Endothelial cell of umbilical vein (primary cell): ENCODE measurements at regions not wholly inside any gene's neighbourhood (a gene's known extent, or its start where the extent isn't known, plus 50 kb on each side); places are given as distances from the start of the nearest gene placed in this dataset.

Experiments used
- BruUV-seq: library from RNA; stranded (reverse); fragments of 400-500 nt; replicated peaks from 2 replicates; lab custom pipeline; 2021; lab: Mats Ljungman, UMichigan
- CTCF ChIA-PET: fragments of 300-600, 350-600 bp; sonication (Branson Sonifier 250); formaldehyde crosslinking; loops from one replicate; lab custom pipeline; 2021; ENCODE audit warnings: antibody characterized with exemption, inconsistent platforms; lab: Charles Lee
- POLR2A ChIA-PET: fragments of 300-600, 350-600 bp; sonication (Branson Sonifier 250); formaldehyde crosslinking; loops from one replicate; lab custom pipeline; 2021; ENCODE audit warnings: antibody characterized with exemption, inconsistent platforms; lab: Charles Lee
- DNase-seq: peaks from one replicate; pipeline ENCODE4 v3.0.0-alpha.2; 2011; ENCODE audit warnings: low read depth, low spot score
- FAIRE-seq: peaks from 2 replicates; lab custom pipeline; 2011; peaks lifted over from hg19 to GRCh38; lab: Jason Lieb, UNC
- H2AFZ ChIP-seq: 2 replicates; pipeline ENCODE4 v1.6.0; 2012; ENCODE audit warnings: low read depth, low read length, control low read depth, inconsistent platforms
- H3K27ac ChIP-seq: 2 replicates; pipeline ENCODE4 v1.5.1; 2011; ENCODE audit warnings: low read depth, mild to moderate bottlenecking, control low read depth, low read length, moderate library complexity; ENCODE audit not compliant: insufficient read depth
- H3K27me3 ChIP-seq, 2 experiments: 2 replicates each; pipeline versions ENCODE4 v1.6.0 to v1.6.1; 2011; ENCODE audit warnings: low read length in 2 of 2, mixed read lengths in 1 of 2; ENCODE audit not compliant: control insufficient read depth in 2 of 2, insufficient read depth in 2 of 2
- H3K36me3 ChIP-seq, 2 experiments: 2 replicates in 1 of 2; 3 replicates in 1 of 2; pipeline ENCODE4 v1.5.1; 2011; ENCODE audit warnings: low read length in 2 of 2, mild to moderate bottlenecking in 1 of 2, moderate library complexity in 1 of 2; ENCODE audit not compliant: control insufficient read depth in 2 of 2, insufficient read depth in 2 of 2; ENCODE audit errors: extremely low read depth in 1 of 2
- H3K4me1 ChIP-seq: 3 replicates; pipeline ENCODE4 v1.5.1; 2011; ENCODE audit warnings: mild to moderate bottlenecking, low read length; ENCODE audit not compliant: control insufficient read depth, insufficient read depth; ENCODE audit errors: extremely low read depth
- H3K4me2 ChIP-seq: 2 replicates; pipeline ENCODE4 v1.6.1; 2011; ENCODE audit warnings: low read length, control low read depth, mixed read lengths; ENCODE audit not compliant: insufficient read depth
- H3K4me3 ChIP-seq, 3 experiments: fragments of 200-600 bp in 1 of 3; sonication (generic), shearing (Covaris generic) in 1 of 3; replicated peaks in 1 of 3; 2 replicates each; pipeline ENCODE4 v1.5.1; 2011 to 2016; ENCODE audit warnings: control low read depth in 3 of 3, low read length in 3 of 3, mild to moderate bottlenecking in 2 of 3, inconsistent platforms in 1 of 3, low read depth in 1 of 3, moderate library complexity in 1 of 3; ENCODE audit not compliant: insufficient read depth in 1 of 3
- H3K79me2 ChIP-seq: 2 replicates; pipeline ENCODE4 v1.6.0; 2012; ENCODE audit warnings: low read length, inconsistent platforms; ENCODE audit not compliant: control insufficient read depth, insufficient read depth
- H3K9ac ChIP-seq: replicated peaks from 2 replicates; pipeline ENCODE3; 2011; ENCODE audit warnings: low read length, control low read depth; ENCODE audit not compliant: insufficient read depth; ENCODE audit errors: extremely low read depth
- H3K9me1 ChIP-seq: replicated peaks from 3 replicates; pipeline ENCODE4 v1.6.0; 2011; ENCODE audit warnings: mild to moderate bottlenecking, low read length; ENCODE audit not compliant: control insufficient read depth, insufficient read depth; ENCODE audit errors: extremely low read depth
- H3K9me3 ChIP-seq: replicated peaks from 2 replicates; pipeline ENCODE4 v1.5.1; 2012; ENCODE audit warnings: low read length, inconsistent platforms; ENCODE audit not compliant: control insufficient read depth, insufficient read depth
- H4K20me1 ChIP-seq: replicated peaks from 2 replicates; pipeline ENCODE3; 2011; ENCODE audit warnings: mild to moderate bottlenecking, low read length; ENCODE audit not compliant: control insufficient read depth, insufficient read depth; ENCODE audit errors: extremely low read depth
- CTCF ChIP-seq, 2 donors: IDR thresholded peaks; 1 replicate in 1 of 2; 2 replicates in 1 of 2; pipeline ENCODE4 v1.5.1; 2011; ENCODE audit warnings: low read length in 2 of 2, mild to moderate bottlenecking in 2 of 2, moderate library complexity in 2 of 2, control low read depth in 1 of 2, inconsistent platforms in 1 of 2, low read depth in 1 of 2; ENCODE audit not compliant: insufficient read depth in 1 of 2; ENCODE audit errors: extremely low read depth in 1 of 2
- EZH2 ChIP-seq: IDR thresholded peaks from 2 replicates; pipeline ENCODE4 v1.6.1; 2012; ENCODE audit warnings: borderline replicate concordance, low read depth, mild to moderate bottlenecking, moderate library complexity, low read length, inconsistent platforms; ENCODE audit not compliant: severe bottlenecking
- FOS ChIP-seq: IDR thresholded peaks from 2 replicates; pipeline ENCODE4 v1.6.1; 2011; ENCODE audit warnings: mild to moderate bottlenecking, low read length, moderate library complexity, borderline replicate concordance; ENCODE audit not compliant: insufficient read depth
- GATA2 ChIP-seq: IDR thresholded peaks from 2 replicates; pipeline ENCODE4 v1.7.0; 2011; ENCODE audit warnings: low read depth, mild to moderate bottlenecking, moderate library complexity, mixed read lengths, low read length; ENCODE audit not compliant: insufficient read length, insufficient read depth
- JUN ChIP-seq: IDR thresholded peaks from 2 replicates; pipeline ENCODE4 v1.6.1; 2011; ENCODE audit warnings: borderline replicate concordance, low read depth; ENCODE audit not compliant: insufficient read length, insufficient read depth
- MAX ChIP-seq: IDR thresholded peaks from 2 replicates; pipeline ENCODE4 v1.6.1; 2011; ENCODE audit not compliant: insufficient read depth, insufficient read length
- MYC ChIP-seq: IDR thresholded peaks from one replicate; pipeline ENCODE4 v1.6.1; 2011; ENCODE audit warnings: mild to moderate bottlenecking, low read depth, low read length
- POLR2A ChIP-seq: IDR thresholded peaks from 2 replicates; pipeline ENCODE4 v1.6.1; 2012; ENCODE audit warnings: low read depth, mild to moderate bottlenecking, control low read depth, low read length
- POLR2AphosphoS5 ChIP-seq: IDR thresholded peaks from 2 replicates; pipeline ENCODE4 v1.6.1; 2012; ENCODE audit warnings: low read depth, mild to moderate bottlenecking, control low read depth, low read length, moderate library complexity; ENCODE audit not compliant: insufficient read depth
- dilution Hi-C: fragments of 300-500 bp; cut with MboI; formaldehyde crosslinking; loops from one replicate; pipeline ENCODE4 v1.15.0; 2019; ENCODE audit warnings: low sequenced_read_pairs; ENCODE audit not compliant: extremely low pct_ligation_motif_present
- intact Hi-C: fragments of 100-400 bp; cut with micrococcal nuclease; formaldehyde crosslinking; loops from one replicate; pipeline ENCODE4 v1.10.0; 2022

- dilution Hi-C loops, result no loop called here
- H3K27me3 ChIP-seq, result no peaks in the 10 kb centered on the region
- no peaks in the 10 kb centered on the region for H3K79me2 ChIP-seq
- H2AFZ ChIP-seq, result no peak overlapping the region
- no peaks in the 10 kb centered on the region for H3K4me1 ChIP-seq
- FAIRE-seq (no peak), DNase-seq (no peak)
- H4K20me1 ChIP-seq, result no peaks in the 10 kb centered on the region
- intact Hi-C loops, result no loop called here
- H3K4me3 ChIP-seq, result no peak overlapping the region
- no peaks in the 10 kb centered on the region for H3K9me1 ChIP-seq
- H3K9me3 ChIP-seq, result peaks cover 4% of the 10 kb centered on the region
- POLR2A ChIA-PET, result no interaction called here
- no peaks in the 10 kb centered on the region for H3K36me3 ChIP-seq
- CTCF ChIA-PET, result no interaction called here
- TF ChIP-seq MYC (no peak), FOS (no peak), JUN (no peak), MAX (no peak), CTCF (IDR thresholded peaks at IDR 0.05; ENCODE audit: extremely low read depth in 1 of 2, insufficient read depth in 1 of 2, low read depth in 1 of 2, low read length in 2 of 2) (no peak), GATA2 (no peak), EZH2 (no peak), POLR2AphosphoS5 (no peak), POLR2A (no peak)
- H3K9ac ChIP-seq, result no peak overlapping the region
- BruUV-seq, result no TSS peak
- H3K27ac ChIP-seq, result no peak overlapping the region
- H3K4me2 ChIP-seq, result no peak overlapping the region
Measured at GRCh38 chr6:168728056-168728455, 287.1 kb downstream of the SMOC2 start.
